IMR-90 (cell line): ENCODE measurements at regions not wholly inside any gene's neighbourhood (a gene's known extent, or its start where the extent isn't known, plus 50 kb on each side); places are given as distances from the start of the nearest gene placed in this dataset.

Source experiments
- ATAC-seq: fragments of 200-7000 bp; cut with Tn5 transposase; 2 replicates; pipeline ENCODE4 v1.9.1; 2020; ENCODE audit warnings: low read depth, mild to moderate bottlenecking, moderate library complexity
- BruUV-seq: library from RNA; stranded (reverse); fragments of 400-500 nt; replicated peaks from 2 replicates; lab custom pipeline; 2021; lab: Mats Ljungman, UMichigan
- CTCF ChIA-PET: fragments of 300-600 bp; formaldehyde crosslinking; extraction: SDS; loops from one replicate; lab custom pipeline; 2021; ENCODE audit warnings: antibody characterized with exemption; lab: Yijun Ruan, JAX
- POLR2A ChIA-PET: fragments of 300-600 bp; sonication (Branson Sonifier 250); formaldehyde crosslinking; loops from one replicate; lab custom pipeline; 2022; ENCODE audit warnings: antibody characterized with exemption; ENCODE audit not compliant: unreplicated experiment; lab: Charles Lee
- DNase-seq: peaks from one replicate; pipeline ENCODE4 v3.0.0; 2013
- H2AFZ ChIP-seq: replicated peaks from 2 replicates; pipeline ENCODE3; 2013; ENCODE audit warnings: low read length, mild to moderate bottlenecking; ENCODE audit not compliant: poor library complexity
- H2AK5ac ChIP-seq: 2 replicates; pipeline ENCODE4 v1.6.1; 2013; ENCODE audit warnings: low read depth, low read length, inconsistent platforms
- H2AK9ac ChIP-seq: replicated peaks from 2 replicates; pipeline ENCODE3; 2013; ENCODE audit warnings: mild to moderate bottlenecking, low read depth, low read length, moderate library complexity; ENCODE audit not compliant: poor library complexity
- H2BK120ac ChIP-seq: 2 replicates; pipeline ENCODE4 v1.6.1; 2013; ENCODE audit warnings: low read depth, low read length, inconsistent platforms
- H2BK15ac ChIP-seq: 3 replicates; pipeline ENCODE4 v1.6.1; 2013; ENCODE audit warnings: low read depth, low read length, inconsistent platforms
- H2BK20ac ChIP-seq: 2 replicates; pipeline ENCODE4 v1.6.1; 2013; ENCODE audit warnings: low read depth, mild to moderate bottlenecking, inconsistent platforms, low read length, moderate library complexity
- H2BK5ac ChIP-seq: 2 replicates; pipeline ENCODE4 v1.6.1; 2013; ENCODE audit warnings: mild to moderate bottlenecking, low read depth, low read length, inconsistent platforms; ENCODE audit not compliant: poor library complexity, severe bottlenecking
- H3K14ac ChIP-seq: replicated peaks from 2 replicates; pipeline ENCODE4 v1.6.1; 2013; ENCODE audit warnings: low read depth, low read length, inconsistent platforms
- H3K18ac ChIP-seq: 2 replicates; pipeline ENCODE4 v1.6.1; 2013; ENCODE audit warnings: low read depth, low read length, control low read depth
- H3K23ac ChIP-seq: 2 replicates; pipeline ENCODE4 v1.6.1; 2013; ENCODE audit warnings: low read depth, low read length, inconsistent platforms
- H3K27ac ChIP-seq: 2 replicates; pipeline ENCODE4 v1.5.1; 2013; ENCODE audit warnings: mild to moderate bottlenecking, control low read depth, low read length; ENCODE audit not compliant: insufficient read depth
- H3K27me3 ChIP-seq: 2 replicates; pipeline ENCODE4 v1.6.1; 2013; ENCODE audit warnings: low read length; ENCODE audit not compliant: control insufficient read depth, insufficient read depth
- H3K36me3 ChIP-seq: 2 replicates; pipeline ENCODE4 v1.6.1; 2013; ENCODE audit warnings: low read length, mixed read lengths; ENCODE audit not compliant: control insufficient read depth, insufficient read depth
- H3K4ac ChIP-seq: 2 replicates; pipeline ENCODE4 v1.6.1; 2013; ENCODE audit warnings: low read depth, low read length, inconsistent platforms
- H3K4me1 ChIP-seq: 2 replicates; pipeline ENCODE4 v1.6.1; 2013; ENCODE audit warnings: low read length, mixed read lengths; ENCODE audit not compliant: control insufficient read depth, insufficient read depth
- H3K4me2 ChIP-seq: 2 replicates; pipeline ENCODE4 v1.6.1; 2013; ENCODE audit warnings: low read depth, mild to moderate bottlenecking, control low read depth, low read length, moderate library complexity
- H3K4me3 ChIP-seq: 2 replicates; pipeline ENCODE4 v1.5.1; 2013; ENCODE audit warnings: low read depth, mild to moderate bottlenecking, control low read depth, low read length, moderate library complexity; ENCODE audit not compliant: insufficient read depth
- H3K56ac ChIP-seq: 2 replicates; pipeline ENCODE4 v1.6.1; 2013; ENCODE audit warnings: low read length, inconsistent platforms; ENCODE audit not compliant: insufficient read depth; ENCODE audit errors: extremely low read depth
- H3K79me1 ChIP-seq, 2 experiments: 2 replicates each; pipeline ENCODE4 v1.6.1; 2013; ENCODE audit warnings: low read length in 2 of 2, inconsistent platforms in 1 of 2, low read depth in 1 of 2
- H3K9ac ChIP-seq: 2 replicates; pipeline ENCODE4 v1.6.1; 2013; ENCODE audit warnings: low read depth, low read length, control low read depth
- H3K9me1 ChIP-seq: 2 replicates; pipeline ENCODE4 v1.6.1; 2013; ENCODE audit warnings: low read length, inconsistent platforms; ENCODE audit not compliant: insufficient read depth
- H3K9me3 ChIP-seq: 2 replicates; pipeline ENCODE4 v1.6.1; 2013; ENCODE audit warnings: low read length; ENCODE audit not compliant: control insufficient read depth, insufficient read depth
- H4K20me1 ChIP-seq: 2 replicates; pipeline ENCODE4 v1.6.1; 2013; ENCODE audit warnings: low read length, inconsistent platforms; ENCODE audit not compliant: insufficient read depth
- H4K5ac ChIP-seq: 2 replicates; pipeline ENCODE4 v1.6.1; 2013; ENCODE audit warnings: mild to moderate bottlenecking, low read depth, low read length, control low read depth
- H4K8ac ChIP-seq, 2 experiments: 2 replicates each; pipeline ENCODE4 v1.6.1; 2013; ENCODE audit warnings: low read depth in 2 of 2, low read length in 2 of 2, control low read depth in 1 of 2, inconsistent platforms in 1 of 2
- H4K91ac ChIP-seq: 2 replicates; pipeline ENCODE4 v1.6.1; 2013; ENCODE audit warnings: low read depth, low read length, inconsistent platforms; ENCODE audit not compliant: insufficient read depth
- BHLHE40 ChIP-seq: fragments of 150-350 bp; IDR thresholded peaks from 2 replicates; pipeline ENCODE4 v1.6.1; 2016; ENCODE audit warnings: mild to moderate bottlenecking, low read depth, low read length
- CEBPB ChIP-seq: IDR thresholded peaks from 2 replicates; pipeline ENCODE4 v1.6.1; 2012; ENCODE audit warnings: low read depth, low read length, improper control_type of control experiment
- FOS ChIP-seq: fragments of 150-350 bp; IDR thresholded peaks from 2 replicates; pipeline ENCODE4 v1.6.1; 2016; ENCODE audit warnings: low read depth, low read length
- MAFK ChIP-seq: IDR thresholded peaks from 2 replicates; pipeline ENCODE4 v1.6.1; 2012; ENCODE audit warnings: low read depth, low read length, improper control_type of control experiment
- MAZ ChIP-seq: IDR thresholded peaks from 2 replicates; pipeline ENCODE4 v1.6.1; 2012; ENCODE audit warnings: low read depth, mild to moderate bottlenecking, low read length, improper control_type of control experiment, moderate library complexity, borderline replicate concordance
- MXI1 ChIP-seq: IDR thresholded peaks from 2 replicates; pipeline ENCODE4 v1.6.1; 2012; ENCODE audit warnings: low read depth, mild to moderate bottlenecking, low read length, moderate library complexity, borderline replicate concordance
- POLR2A ChIP-seq: IDR thresholded peaks from 2 replicates; pipeline ENCODE4 v1.6.1; 2012; ENCODE audit warnings: mild to moderate bottlenecking, low read depth, low read length
- RAD21 ChIP-seq: IDR thresholded peaks from 2 replicates; pipeline ENCODE4 v1.6.1; 2012; ENCODE audit warnings: low read length, improper control_type of control experiment
- RCOR1 ChIP-seq: IDR thresholded peaks from 2 replicates; pipeline ENCODE4 v1.6.1; 2012; ENCODE audit warnings: mild to moderate bottlenecking, low read length, improper control_type of control experiment; ENCODE audit not compliant: insufficient replicate concordance
- RFX5 ChIP-seq: IDR thresholded peaks from 2 replicates; pipeline ENCODE4 v1.8.0; 2012; ENCODE audit warnings: low read depth, mild to moderate bottlenecking, low read length, moderate library complexity
- SMC3 ChIP-seq: fragments of 150-350 bp; IDR thresholded peaks from 2 replicates; pipeline ENCODE4 v1.6.1; 2016; ENCODE audit warnings: low read depth, mild to moderate bottlenecking, antibody characterized with exemption, low read length, moderate library complexity
- WGBS, 2 experiments: methylation state at CpG; one replicate each; pipeline versions ENCODE4 v1.1.5 to v1.1.7; 2013; ENCODE audit warnings: missing lambda C conversion rate in 2 of 2; ENCODE audit not compliant: insufficient read length in 1 of 2; ENCODE audit errors: extremely low coverage in 2 of 2; 5-methylcytosine and 5-hydroxymethylcytosine counted together
- dilution Hi-C: fragments of 300-500 bp; cut with HindIII; formaldehyde crosslinking; loops from one replicate; pipeline ENCODE4 v1.14.3; 2018; ENCODE audit warnings: low sequenced_read_pairs; ENCODE audit not compliant: unreplicated experiment
- in situ Hi-C: fragments of 300-500 bp; cut with MboI; formaldehyde crosslinking; loops from 3 replicates; pipeline ENCODE4 v1.14.3; 2019; ENCODE audit warnings: low sequenced_read_pairs, inconsistent platforms, mixed read lengths
- intact Hi-C: fragments of 100-400 bp; cut with micrococcal nuclease; formaldehyde crosslinking; loops from 2 replicates; pipeline ENCODE4 v1.10.0; 2022
- TF ChIP-seq, protein P1 (sequence below): fragments of 150-350 bp; IDR thresholded peaks from 2 replicates; pipeline ENCODE4 v1.6.1; 2017; ENCODE audit warnings: mild to moderate bottlenecking, antibody characterized with exemption, low read length, low read depth
- TF ChIP-seq, protein P2 (sequence below): fragments of 150-350 bp; IDR thresholded peaks from 2 replicates; pipeline ENCODE4 v1.6.1; 2016; ENCODE audit warnings: low read depth, mild to moderate bottlenecking, low read length, moderate library complexity, borderline replicate concordance
- TF ChIP-seq, protein P3 (sequence below): conservative IDR thresholded peaks from 2 replicates; pipeline ENCODE4 v1.5.1; 2012; ENCODE audit warnings: mild to moderate bottlenecking, low read depth, low read length, improper control_type of control experiment

DNA sequence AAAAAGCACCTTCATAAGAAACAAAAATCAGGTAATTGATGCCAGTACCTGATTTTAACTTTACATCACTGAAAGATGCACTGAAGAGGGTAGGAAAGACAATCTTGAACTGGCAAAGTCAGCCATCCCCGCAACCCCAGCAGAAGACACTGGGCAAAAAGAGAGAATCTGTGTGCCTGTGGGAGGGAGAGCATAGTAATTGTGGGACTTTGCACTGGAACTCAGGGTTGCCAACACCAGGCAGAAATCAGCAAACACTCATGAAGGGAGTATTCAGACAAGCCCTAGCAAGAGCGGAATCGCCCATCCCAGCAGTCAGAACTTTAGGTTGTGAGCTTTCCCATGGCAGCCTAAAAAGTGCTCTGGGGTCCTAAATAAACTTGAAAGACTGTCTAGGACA lies 344.6 kb upstream of the GJE1 start:
- no peak overlapping the region for H3K14ac ChIP-seq
- H3K4me1 ChIP-seq: no peaks in the 10 kb centered on the region
- no peak overlapping the region for H2BK120ac ChIP-seq
- H3K4me3 ChIP-seq: no peak overlapping the region
- H4K20me1 ChIP-seq: no peaks in the 10 kb centered on the region
- ATAC-seq (no peak), DNase-seq (no peak)
- H4K91ac ChIP-seq: no peak overlapping the region
- no peak overlapping the region for H3K56ac ChIP-seq
- H3K79me1 ChIP-seq: no peaks in the 10 kb centered on the region
- no peaks in the 10 kb centered on the region for H3K27me3 ChIP-seq
- no peaks in the 10 kb centered on the region for H3K9me3 ChIP-seq
- ChIA-PET POLR2A (no interaction called here), CTCF (no interaction called here)
- H3K36me3 ChIP-seq: no peaks in the 10 kb centered on the region
- H3K4ac ChIP-seq: no peak overlapping the region
- dilution Hi-C loops (no loop called here), in situ Hi-C loops (no loop called here), intact Hi-C loops (no loop called here)
- H3K9ac ChIP-seq: no peak overlapping the region
- no peak overlapping the region for H2BK15ac ChIP-seq
- no peak overlapping the region for H3K18ac ChIP-seq
- H2BK20ac ChIP-seq: no peak overlapping the region
- no peak overlapping the region for H2AK5ac ChIP-seq
- no peak overlapping the region for H2BK5ac ChIP-seq
- no peak overlapping the region for H3K4me2 ChIP-seq
- no peak overlapping the region for H4K8ac ChIP-seq
- H2AFZ ChIP-seq: no peak overlapping the region
- H3K27ac ChIP-seq: no peak overlapping the region
- 0 out of 2 replicates have a peak, but pooled peaks cover 2% of the 10 kb centered on the region for H3K9me1 ChIP-seq
- no TSS peak for BruUV-seq
- TF ChIP-seq, protein P1, sequence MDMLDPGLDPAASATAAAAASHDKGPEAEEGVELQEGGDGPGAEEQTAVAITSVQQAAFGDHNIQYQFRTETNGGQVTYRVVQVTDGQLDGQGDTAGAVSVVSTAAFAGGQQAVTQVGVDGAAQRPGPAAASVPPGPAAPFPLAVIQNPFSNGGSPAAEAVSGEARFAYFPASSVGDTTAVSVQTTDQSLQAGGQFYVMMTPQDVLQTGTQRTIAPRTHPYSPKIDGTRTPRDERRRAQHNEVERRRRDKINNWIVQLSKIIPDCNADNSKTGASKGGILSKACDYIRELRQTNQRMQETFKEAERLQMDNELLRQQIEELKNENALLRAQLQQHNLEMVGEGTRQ: no peak
- TF ChIP-seq RAD21 (no peak), RFX5 (no peak), MXI1 (no peak), FOS (no peak), POLR2A (no peak), CEBPB (no peak), BHLHE40 (no peak), SMC3 (no peak), RCOR1 (no peak), MAFK (no peak), MAZ (no peak)
- TF ChIP-seq, protein P2, sequence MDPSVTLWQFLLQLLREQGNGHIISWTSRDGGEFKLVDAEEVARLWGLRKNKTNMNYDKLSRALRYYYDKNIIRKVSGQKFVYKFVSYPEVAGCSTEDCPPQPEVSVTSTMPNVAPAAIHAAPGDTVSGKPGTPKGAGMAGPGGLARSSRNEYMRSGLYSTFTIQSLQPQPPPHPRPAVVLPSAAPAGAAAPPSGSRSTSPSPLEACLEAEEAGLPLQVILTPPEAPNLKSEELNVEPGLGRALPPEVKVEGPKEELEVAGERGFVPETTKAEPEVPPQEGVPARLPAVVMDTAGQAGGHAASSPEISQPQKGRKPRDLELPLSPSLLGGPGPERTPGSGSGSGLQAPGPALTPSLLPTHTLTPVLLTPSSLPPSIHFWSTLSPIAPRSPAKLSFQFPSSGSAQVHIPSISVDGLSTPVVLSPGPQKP: no peak
- TF ChIP-seq, protein P3, sequence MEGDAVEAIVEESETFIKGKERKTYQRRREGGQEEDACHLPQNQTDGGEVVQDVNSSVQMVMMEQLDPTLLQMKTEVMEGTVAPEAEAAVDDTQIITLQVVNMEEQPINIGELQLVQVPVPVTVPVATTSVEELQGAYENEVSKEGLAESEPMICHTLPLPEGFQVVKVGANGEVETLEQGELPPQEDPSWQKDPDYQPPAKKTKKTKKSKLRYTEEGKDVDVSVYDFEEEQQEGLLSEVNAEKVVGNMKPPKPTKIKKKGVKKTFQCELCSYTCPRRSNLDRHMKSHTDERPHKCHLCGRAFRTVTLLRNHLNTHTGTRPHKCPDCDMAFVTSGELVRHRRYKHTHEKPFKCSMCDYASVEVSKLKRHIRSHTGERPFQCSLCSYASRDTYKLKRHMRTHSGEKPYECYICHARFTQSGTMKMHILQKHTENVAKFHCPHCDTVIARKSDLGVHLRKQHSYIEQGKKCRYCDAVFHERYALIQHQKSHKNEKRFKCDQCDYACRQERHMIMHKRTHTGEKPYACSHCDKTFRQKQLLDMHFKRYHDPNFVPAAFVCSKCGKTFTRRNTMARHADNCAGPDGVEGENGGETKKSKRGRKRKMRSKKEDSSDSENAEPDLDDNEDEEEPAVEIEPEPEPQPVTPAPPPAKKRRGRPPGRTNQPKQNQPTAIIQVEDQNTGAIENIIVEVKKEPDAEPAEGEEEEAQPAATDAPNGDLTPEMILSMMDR: no peak
- no peak overlapping the region for H4K5ac ChIP-seq
- 80% methylated on average over 2 of the region's 3 CpGs; no CpG with 5 or more reads in 1 of the 2 experiments for WGBS, 2 experiments
- no peak overlapping the region for H3K23ac ChIP-seq
- peak overlapping the region; percentile 24 for H2AK9ac ChIP-seq
